ENCODE measurements at regions not wholly inside any gene's neighbourhood (a gene's known extent, or its start where the extent isn't known, plus 50 kb on each side); places are given as distances from the start of the nearest gene placed in this dataset.
"Not testable (repeated sequence)": the region's sequence is repeated elsewhere in the genome, so short reads cannot be mapped to it uniquely, and the experiment has no call there.

- DNase-seq (ENCODE audit: low read depth in 4 of 4, low spot score in 2 of 4) = no peak
These were observed 103.1 kb upstream of the PNPLA4 start for GRCh38 chrX:8030361-8030760.

GRCh38 chrX:8027827-8028226 lies 100.6 kb upstream of the PNPLA4 start:
- DNase-seq (ENCODE audit: low read depth in 4 of 4, low spot score in 2 of 4) = no peak

DNA sequence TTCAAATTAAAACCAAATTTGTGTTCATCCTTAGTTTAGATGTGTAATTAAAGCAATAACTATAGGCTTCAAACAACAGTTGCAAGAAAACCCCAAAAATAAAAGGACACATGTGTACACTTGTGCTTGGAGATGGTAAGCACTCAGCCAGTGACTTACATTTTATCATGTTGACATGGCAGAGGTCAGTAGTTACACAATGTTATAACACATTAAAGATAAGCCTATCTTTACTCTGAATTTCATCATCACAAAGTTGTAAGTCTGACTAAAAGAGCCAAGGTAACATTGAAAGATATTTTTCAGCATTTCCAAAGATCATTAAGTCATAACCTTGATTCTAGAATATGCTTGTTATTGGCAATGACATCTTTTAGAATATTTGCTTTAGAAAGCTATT lies 98.5 kb upstream of the PNPLA4 start:
- no peak for DNase-seq (ENCODE audit: low read depth in 4 of 4, low spot score in 2 of 4)

- DNase-seq (ENCODE audit: low read depth in 4 of 4, low spot score in 2 of 4) = no peak
These were observed 91.7 kb upstream of the PNPLA4 start for GRCh38 chrX:8018934-8019333.

- no peak for DNase-seq (ENCODE audit: low read depth in 4 of 4, low spot score in 2 of 4)
These were observed 82.9 kb upstream of the PNPLA4 start for GRCh38 chrX:8010105-8010504.

- no peak for DNase-seq (ENCODE audit: low read depth in 4 of 4, low spot score in 2 of 4)
These were observed 78.6 kb upstream of the PNPLA4 start for GRCh38 chrX:8005678-8006347.

- no peak for DNase-seq (ENCODE audit: low read depth in 4 of 4, low spot score in 2 of 4)
These were observed 76.1 kb upstream of the PNPLA4 start for GRCh38 chrX:8003147-8003883.

DNA sequence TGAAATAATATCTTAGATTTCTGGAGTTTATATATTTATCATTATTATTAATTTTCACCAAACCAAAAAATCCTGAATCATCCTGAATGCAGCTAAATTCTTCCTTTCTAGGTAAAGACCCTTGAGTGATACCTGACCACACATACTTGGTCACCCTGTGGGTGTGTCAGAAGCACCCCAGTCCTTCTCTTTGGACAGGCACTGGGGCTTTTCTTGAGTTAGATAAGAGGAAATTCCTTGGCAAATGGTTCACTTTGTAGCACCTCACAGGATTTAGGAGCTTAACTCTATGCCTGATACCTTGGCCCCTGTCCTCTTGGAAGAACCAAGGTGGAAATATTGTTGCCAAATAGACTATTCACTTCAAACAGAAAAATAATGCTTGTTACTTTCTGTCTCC lies 69.6 kb upstream of the PNPLA4 start:
- no peak for DNase-seq (ENCODE audit: low read depth in 4 of 4, low spot score in 2 of 4)

- DNase-seq (ENCODE audit: low read depth in 4 of 4, low spot score in 2 of 4) = peak in 1 of 4 donors; percentile 12
These were observed 69.2 kb upstream of the PNPLA4 start for GRCh38 chrX:7996414-7996813.

DNA sequence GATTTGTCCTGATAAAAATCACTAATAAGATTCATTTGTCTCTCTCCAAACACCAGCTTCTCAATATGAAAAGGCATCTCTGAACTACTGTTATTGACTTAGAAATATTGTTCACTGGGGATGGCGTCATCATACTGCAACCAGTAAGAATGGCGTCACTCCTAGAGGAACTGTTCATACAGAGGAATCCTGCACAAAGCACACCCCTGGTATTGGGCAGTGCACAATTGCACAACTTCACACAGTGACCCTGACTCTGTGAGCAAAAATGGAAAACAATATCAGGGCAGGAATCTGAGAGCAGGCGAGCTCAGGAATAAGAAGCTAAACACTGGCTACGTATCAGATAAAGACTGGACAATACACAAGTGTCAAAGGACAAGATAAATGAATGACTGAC lies 66.7 kb upstream of the PNPLA4 start:
- no peak for DNase-seq (ENCODE audit: low read depth in 4 of 4, low spot score in 2 of 4)

DNA sequence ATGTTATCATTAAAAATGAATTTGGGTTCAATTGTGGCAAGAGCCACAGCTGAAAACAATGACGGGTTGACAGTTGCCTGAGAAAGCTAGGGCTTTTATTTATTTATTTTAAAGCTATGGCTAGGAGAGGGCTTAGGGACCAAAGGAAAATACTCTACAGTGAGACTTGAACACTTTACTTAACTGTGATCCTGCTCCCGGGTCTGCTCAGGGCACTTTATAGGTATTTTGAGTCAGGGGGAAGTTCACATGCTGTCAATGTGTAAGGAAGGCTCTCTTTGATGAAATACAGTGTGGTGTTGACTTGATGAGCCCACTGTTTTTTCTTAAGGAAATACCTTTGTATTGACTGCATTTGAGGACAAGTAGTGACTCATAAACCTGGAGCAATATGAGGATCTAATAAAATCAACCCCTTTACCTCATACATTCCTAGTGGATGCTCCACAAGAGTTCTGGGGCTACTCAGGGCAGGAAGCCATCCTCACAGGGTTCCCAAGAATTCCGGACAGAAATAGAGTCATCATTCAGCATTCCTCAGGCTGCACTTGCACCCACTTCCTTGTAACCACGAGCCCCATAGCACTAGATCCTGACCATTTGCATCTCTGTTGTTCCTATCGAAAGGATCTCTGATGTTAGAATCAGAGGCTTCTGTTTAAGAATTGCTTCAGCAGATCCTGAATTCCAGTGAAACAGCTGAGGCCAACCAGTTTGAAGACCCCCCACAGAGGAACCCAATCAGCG lies 61.0 kb upstream of the PNPLA4 start:
- not testable (repeated sequence) for DNase-seq (ENCODE audit: low read depth in 4 of 4, low spot score in 2 of 4)

- peak in 2 of 4 donors; percentile 3 to 4 for DNase-seq (ENCODE audit: low read depth in 4 of 4, low spot score in 2 of 4)
These were observed 60.2 kb upstream of the PNPLA4 start for GRCh38 chrX:7987160-7988012.

- DNase-seq (ENCODE audit: low read depth in 4 of 4, low spot score in 2 of 4) = not testable (repeated sequence)
These were observed 59.5 kb upstream of the PNPLA4 start for GRCh38 chrX:7986738-7987137.

DNA sequence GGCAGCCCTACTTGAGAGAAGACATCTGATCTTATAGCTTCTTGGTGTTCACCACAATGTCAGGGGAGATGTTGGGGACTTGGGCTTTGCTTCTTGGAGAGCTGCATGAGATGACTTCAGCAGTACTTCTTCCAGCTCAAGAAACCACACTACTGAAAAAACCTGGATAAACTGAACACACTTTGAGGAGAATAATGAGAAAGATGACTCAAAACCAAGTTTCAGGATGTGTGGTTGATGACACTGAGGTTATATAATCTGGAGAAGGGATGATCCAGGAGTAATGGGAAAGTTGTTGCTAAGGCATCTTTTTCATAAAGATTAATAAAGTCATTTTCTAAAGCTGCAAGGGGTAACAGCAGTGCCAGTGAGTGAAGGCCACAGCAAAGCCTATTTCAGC lies 58.4 kb upstream of the PNPLA4 start:
- DNase-seq (ENCODE audit: low read depth in 4 of 4, low spot score in 2 of 4) = no peak

GRCh38 chrX:7983581-7983980 lies 56.4 kb upstream of the PNPLA4 start:
- DNase-seq (ENCODE audit: low read depth in 4 of 4, low spot score in 2 of 4) = no peak

All from left renal cortex interstitium (tissue), 4 donors.